Activated naive CD8-positive, alpha-beta T cell treated with anti-CD3 and anti-CD28 coated beads, Interleukin-2, amount 10 ng/mL, durations not matched to agents 7 days and 5 days (primary cell): ENCODE measurements at regions not wholly inside any gene's neighbourhood (a gene's known extent, or its start where the extent isn't known, plus 50 kb on each side); places are given as distances from the start of the nearest gene placed in this dataset.

Experiments used
- ATAC-seq: fragments of 150-1000 bp; cut with Tn5 transposase; one replicate; pipeline ENCODE4 v1.10.0; 2021; ENCODE audit warnings: low read depth, moderate library complexity
- POLR2A ChIA-PET: fragments of 350-600 bp; sonication (Branson Sonifier 250); formaldehyde crosslinking; loops from one replicate; lab custom pipeline; 2021; ENCODE audit warnings: antibody characterized with exemption; lab: Charles Lee
- DNase-seq: peaks from one replicate; pipeline ENCODE4 v3.0.0; 2021
- H3K27ac Mint-ChIP-seq: one replicate; pipeline ENCODE4 v1.8.0; 2022; ENCODE audit warnings: mild to moderate bottlenecking, mixed read lengths
- H3K27me3 Mint-ChIP-seq: one replicate; pipeline ENCODE4 v1.8.0; 2022; ENCODE audit warnings: mild to moderate bottlenecking, moderate library complexity, mixed read lengths
- H3K36me3 Mint-ChIP-seq: one replicate; pipeline ENCODE4 v1.8.0; 2021; ENCODE audit warnings: mild to moderate bottlenecking, mixed read lengths
- H3K4me1 Mint-ChIP-seq: one replicate; pipeline ENCODE4 v1.8.0; 2021; ENCODE audit warnings: mixed read lengths
- H3K4me3 Mint-ChIP-seq: one replicate; pipeline ENCODE4 v1.8.0; 2022; ENCODE audit warnings: mild to moderate bottlenecking, moderate library complexity, mixed read lengths
- H3K9me3 Mint-ChIP-seq: one replicate; pipeline ENCODE4 v1.8.0; 2021; ENCODE audit warnings: mixed read lengths

DNA sequence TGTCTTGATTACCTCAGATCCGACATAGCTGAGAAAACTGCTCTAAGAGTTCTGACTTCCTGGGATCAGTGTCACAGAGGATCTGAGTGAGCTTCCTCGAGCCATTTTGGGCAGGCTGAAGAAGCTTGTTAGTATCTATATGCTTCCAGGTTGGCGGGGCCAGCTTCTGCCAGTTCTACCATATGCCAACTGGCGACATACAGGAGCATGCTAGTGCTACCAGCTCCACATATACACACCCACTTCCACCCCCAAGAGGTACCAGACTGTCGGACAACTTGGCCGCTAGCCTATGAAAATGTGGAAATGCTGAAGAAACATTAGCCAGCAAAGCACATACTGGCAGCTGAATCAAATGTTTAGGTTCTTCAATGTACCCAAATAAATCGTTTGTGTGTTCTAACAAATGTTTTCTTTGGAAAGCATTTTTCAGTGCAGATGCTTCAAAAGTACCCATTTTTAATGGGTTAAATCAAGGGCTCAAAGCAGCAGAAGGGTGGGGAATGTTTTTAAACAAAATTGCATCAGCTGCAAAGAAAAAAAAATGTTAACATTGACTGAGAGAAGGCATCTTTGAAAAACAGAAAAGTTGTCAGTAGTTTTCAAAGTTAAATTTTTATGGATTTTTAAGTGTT lies 163.7 kb downstream of the KLF12 start:
- DNase-seq (no peak), ATAC-seq (no peak)
- no peak overlapping the region for H3K27ac Mint-ChIP-seq
- H3K9me3 Mint-ChIP-seq = peaks cover 4% of the 10 kb centered on the region
- H3K4me1 Mint-ChIP-seq = peaks cover 8% of the 10 kb centered on the region
- no peak overlapping the region for H3K4me3 Mint-ChIP-seq
- peaks cover 18% of the 10 kb centered on the region for H3K36me3 Mint-ChIP-seq
- no peaks in the 10 kb centered on the region for H3K27me3 Mint-ChIP-seq
- POLR2A ChIA-PET = no interaction called here

DNA sequence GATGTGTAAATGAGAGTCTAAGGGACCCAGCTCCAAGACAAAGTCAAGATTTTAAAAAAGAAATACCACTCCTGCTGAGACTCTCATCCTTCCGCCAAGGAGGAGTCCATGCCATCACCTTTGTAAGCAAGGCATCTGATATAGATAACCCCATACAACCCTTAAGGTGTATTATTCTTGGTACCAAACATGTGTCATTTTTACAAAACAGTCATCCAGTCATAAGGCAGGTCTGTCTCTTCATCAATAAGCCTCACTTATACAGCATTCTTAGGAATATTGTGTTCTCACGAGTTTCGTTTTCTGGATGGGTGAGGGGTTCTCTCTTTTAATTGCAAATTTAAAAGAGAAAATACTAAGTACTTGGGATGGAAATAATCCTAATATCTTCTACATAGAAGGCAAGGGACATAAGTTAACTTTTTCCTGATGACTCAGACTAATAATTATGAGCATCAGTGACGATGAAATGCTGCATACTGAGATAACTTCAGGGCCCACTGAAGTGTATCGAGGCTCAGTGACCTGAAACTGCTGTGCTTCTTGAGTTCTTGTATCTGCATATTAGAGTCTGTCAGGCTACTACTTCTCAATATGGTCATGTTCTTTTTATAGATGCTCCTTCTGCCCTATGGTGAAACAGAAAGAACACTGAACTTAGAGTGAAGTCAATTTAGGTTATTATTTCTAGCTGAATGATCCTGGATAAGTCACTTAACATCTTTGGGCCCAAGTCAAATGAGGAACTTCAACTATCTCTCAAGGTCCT lies 166.6 kb downstream of the KLF12 start:
- Mint-ChIP-seq H3K9me3 (peaks cover 1% of the 10 kb centered on the region), H3K36me3 (peaks cover 12% of the 10 kb centered on the region), H3K27me3 (no peaks in the 10 kb centered on the region), H3K4me1 (peaks cover 1% of the 10 kb centered on the region), H3K27ac (no peak overlapping the region), H3K4me3 (no peak overlapping the region)
- DNase-seq (no peak), ATAC-seq (no peak)
- POLR2A ChIA-PET = no interaction called here

DNA sequence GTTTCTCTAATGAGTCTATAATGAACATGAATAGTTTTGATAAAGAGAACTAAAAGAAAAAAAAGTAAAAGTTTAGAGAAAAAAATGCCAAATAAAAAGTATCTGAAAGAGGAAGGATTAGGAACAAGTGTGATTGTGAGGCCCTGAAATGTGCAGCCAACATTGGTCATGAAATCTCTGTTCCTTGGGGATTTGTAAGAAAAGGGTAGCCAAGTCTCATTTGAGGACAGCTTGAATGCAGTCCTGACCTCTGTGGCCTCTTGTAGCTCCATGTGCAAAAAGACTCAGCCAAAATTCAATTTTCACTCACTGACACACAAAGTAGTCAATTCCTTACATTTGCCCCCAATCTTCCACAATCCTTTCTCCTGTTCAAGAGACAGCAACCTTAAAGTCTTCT lies 167.9 kb downstream of the KLF12 start:
- Mint-ChIP-seq H3K36me3 (peaks cover 21% of the 10 kb centered on the region), H3K9me3 (peaks cover 5% of the 10 kb centered on the region), H3K4me3 (no peak overlapping the region), H3K27ac (no peak overlapping the region), H3K27me3 (no peaks in the 10 kb centered on the region), H3K4me1 (peaks cover 2% of the 10 kb centered on the region)
- no peak for ATAC-seq
- POLR2A ChIA-PET = no interaction called here
- no peak for DNase-seq

DNA sequence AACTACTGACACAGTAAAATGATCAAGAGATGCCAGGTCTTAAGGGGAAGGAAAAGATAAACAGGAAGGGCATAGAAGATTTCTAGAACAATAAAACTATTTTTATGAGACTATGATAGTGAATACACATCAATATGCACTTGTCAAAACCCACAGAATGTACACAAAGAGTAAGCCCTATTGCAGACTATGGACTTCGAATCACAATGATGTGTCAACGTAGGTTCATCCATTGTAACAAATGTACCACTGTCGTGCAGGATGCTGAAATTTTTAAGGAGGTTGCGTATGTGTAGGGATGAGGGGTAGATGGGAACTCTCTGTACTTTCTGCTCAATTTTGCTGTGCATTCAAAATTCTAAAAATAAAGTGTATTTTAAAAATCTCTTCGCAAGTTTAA lies 171.9 kb downstream of the KLF12 start:
- H3K36me3 Mint-ChIP-seq = peaks cover 22% of the 10 kb centered on the region
- peaks cover 6% of the 10 kb centered on the region for H3K4me1 Mint-ChIP-seq
- H3K4me3 Mint-ChIP-seq = no peak overlapping the region
- DNase-seq (no peak), ATAC-seq (no peak)
- no peak overlapping the region for H3K27ac Mint-ChIP-seq
- no peaks in the 10 kb centered on the region for H3K27me3 Mint-ChIP-seq
- peaks cover 7% of the 10 kb centered on the region for H3K9me3 Mint-ChIP-seq
- POLR2A ChIA-PET = no interaction called here

DNA sequence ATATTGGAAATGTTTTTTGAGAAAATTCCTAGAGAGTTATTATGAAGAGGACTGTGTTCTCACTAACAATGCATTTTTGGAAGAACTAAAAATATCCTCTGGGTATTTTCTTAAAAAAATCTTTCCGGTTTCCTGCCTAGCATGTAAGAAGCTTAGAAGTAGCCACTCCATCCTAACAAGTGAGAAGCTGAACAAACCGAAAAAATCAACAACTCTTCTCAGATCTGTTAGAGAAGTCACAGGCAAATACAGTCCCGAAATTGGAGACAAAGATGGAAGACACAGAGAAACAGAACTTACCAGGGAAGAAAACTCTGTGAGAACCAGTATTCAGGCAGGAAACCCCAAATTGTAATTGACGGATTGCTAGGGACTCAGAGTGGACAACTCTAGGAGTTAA lies 173.0 kb downstream of the KLF12 start:
- H3K4me3 Mint-ChIP-seq = no peak overlapping the region
- POLR2A ChIA-PET = no interaction called here
- H3K9me3 Mint-ChIP-seq = peaks cover 7% of the 10 kb centered on the region
- H3K4me1 Mint-ChIP-seq = peaks cover 7% of the 10 kb centered on the region
- DNase-seq (no peak), ATAC-seq (no peak)
- H3K27ac Mint-ChIP-seq = no peak overlapping the region
- H3K27me3 Mint-ChIP-seq = no peaks in the 10 kb centered on the region
- H3K36me3 Mint-ChIP-seq = peaks cover 24% of the 10 kb centered on the region

DNA sequence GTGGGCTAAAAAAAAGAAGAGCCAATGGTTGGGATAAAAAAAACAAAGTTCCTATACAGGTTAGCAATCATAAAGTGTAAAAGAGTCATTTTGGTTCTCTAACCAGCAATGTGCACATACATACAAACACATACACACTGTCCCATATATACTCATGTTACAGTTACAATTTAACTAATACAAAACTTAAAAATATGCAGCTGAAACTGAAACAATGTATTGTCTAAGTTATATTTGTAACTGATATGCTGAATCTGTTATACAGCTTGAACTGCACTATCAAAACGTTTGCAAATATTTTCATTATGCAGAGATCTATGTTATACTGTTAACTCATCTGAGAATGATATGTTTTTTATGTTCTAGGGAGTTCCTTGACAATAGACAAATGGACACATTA lies 173.7 kb downstream of the KLF12 start:
- ATAC-seq = no peak
- Mint-ChIP-seq H3K9me3 (peaks cover 7% of the 10 kb centered on the region), H3K4me1 (peaks cover 9% of the 10 kb centered on the region), H3K4me3 (no peak overlapping the region), H3K27ac (no peak overlapping the region), H3K27me3 (no peaks in the 10 kb centered on the region), H3K36me3 (peaks cover 24% of the 10 kb centered on the region)
- DNase-seq = no peak
- POLR2A ChIA-PET = no interaction called here

DNA sequence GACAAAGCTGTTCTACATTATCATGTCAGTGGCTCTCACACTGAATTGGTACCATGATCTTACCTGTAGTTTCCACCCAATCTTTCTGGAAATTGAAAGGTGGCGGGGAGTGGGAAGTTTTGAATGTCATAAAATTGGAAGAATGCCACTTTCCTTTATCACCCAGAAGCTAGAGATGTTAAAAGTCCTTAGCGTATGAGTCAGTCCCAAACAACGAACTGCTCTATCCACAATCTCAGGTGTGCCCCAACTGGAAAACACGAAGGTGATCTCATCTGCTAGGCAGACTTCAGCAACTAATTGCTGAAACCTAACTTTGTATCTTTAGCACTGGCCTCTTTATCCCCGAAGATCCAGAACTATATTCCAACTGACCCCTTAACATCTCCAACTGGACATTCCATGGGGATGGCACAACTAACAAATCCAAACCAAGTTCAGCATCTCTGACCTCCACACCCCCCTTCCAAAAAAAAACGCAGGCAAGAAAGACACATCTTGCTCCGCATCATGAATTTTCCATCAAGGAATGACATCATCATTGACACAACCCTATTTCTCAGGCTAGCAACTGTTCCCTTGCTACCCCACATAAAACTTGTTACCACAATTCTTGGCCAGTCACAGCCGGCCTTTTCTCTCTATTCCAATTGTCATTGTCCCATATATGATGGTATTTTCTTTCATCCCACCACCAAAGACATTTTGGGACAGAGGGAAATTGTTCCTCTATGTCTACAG lies 175.4 kb downstream of the KLF12 start:
- ATAC-seq (no peak), DNase-seq (no peak)
- POLR2A ChIA-PET = no interaction called here
- no peak overlapping the region for H3K27ac Mint-ChIP-seq
- H3K27me3 Mint-ChIP-seq = no peaks in the 10 kb centered on the region
- peaks cover 9% of the 10 kb centered on the region for H3K4me1 Mint-ChIP-seq
- H3K4me3 Mint-ChIP-seq = no peak overlapping the region
- H3K9me3 Mint-ChIP-seq = peaks cover 7% of the 10 kb centered on the region
- H3K36me3 Mint-ChIP-seq = peaks cover 19% of the 10 kb centered on the region

DNA sequence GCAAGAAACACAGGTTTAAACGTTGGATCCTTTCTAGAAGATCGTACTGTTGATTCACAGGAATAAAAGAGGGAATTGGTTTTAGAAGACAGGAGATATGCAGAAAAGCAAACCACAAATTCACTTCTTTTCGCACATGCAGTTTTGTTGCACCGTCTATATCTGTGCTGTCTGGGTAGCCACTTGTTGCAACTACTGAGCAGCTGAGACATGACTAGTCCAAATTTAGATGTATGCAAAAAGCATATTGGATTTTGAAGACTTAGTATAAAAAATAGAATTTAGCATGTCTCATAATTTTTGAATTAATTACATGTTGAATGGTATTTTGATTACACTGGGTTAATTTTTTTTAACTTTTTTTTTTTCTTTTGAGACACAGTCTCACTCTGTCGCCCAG lies 176.3 kb downstream of the KLF12 start:
- H3K27me3 Mint-ChIP-seq = no peaks in the 10 kb centered on the region
- POLR2A ChIA-PET = no interaction called here
- no peak for DNase-seq
- H3K4me3 Mint-ChIP-seq = no peak overlapping the region
- peaks cover 10% of the 10 kb centered on the region for H3K4me1 Mint-ChIP-seq
- peaks cover 7% of the 10 kb centered on the region for H3K9me3 Mint-ChIP-seq
- peak overlapping the region; percentile 34 for H3K27ac Mint-ChIP-seq
- no peak for ATAC-seq
- H3K36me3 Mint-ChIP-seq = peaks cover 19% of the 10 kb centered on the region

DNA sequence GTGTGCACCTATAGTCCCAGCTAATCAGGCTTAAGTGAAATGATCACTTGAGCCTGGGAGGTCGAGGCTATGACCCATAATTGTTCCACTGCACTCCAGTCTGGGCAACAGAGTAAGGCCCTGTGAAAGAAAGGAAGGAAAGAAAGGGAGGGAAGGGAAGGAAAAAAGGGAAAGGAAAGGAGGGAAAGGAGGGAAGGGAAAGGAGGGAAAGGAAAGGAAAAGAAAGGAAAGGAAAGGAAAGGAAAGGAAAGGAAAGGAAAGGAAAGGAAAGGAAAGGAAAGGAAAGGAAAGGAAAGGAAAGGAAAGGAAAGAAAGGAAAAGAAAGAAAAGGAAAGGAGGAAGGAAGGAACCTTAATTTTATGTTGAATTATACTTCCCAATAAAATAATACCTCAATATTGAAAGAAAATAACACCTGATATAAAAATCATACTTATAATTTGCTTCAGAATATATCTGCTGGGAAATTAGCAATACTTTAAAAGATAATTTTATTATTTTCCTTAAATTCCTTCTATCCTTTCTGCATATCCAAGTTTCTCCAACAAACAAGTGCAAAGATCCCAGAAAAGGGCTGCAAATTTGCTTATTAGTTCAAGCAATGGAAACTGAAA lies 177.3 kb downstream of the KLF12 start:
- Mint-ChIP-seq H3K27ac (no peak overlapping the region), H3K9me3 (peaks cover 6% of the 10 kb centered on the region), H3K27me3 (no peaks in the 10 kb centered on the region), H3K4me3 (no peak overlapping the region), H3K4me1 (peaks cover 20% of the 10 kb centered on the region), H3K36me3 (peaks cover 18% of the 10 kb centered on the region)
- ATAC-seq = no peak
- DNase-seq = no peak
- POLR2A ChIA-PET = no interaction called here

DNA sequence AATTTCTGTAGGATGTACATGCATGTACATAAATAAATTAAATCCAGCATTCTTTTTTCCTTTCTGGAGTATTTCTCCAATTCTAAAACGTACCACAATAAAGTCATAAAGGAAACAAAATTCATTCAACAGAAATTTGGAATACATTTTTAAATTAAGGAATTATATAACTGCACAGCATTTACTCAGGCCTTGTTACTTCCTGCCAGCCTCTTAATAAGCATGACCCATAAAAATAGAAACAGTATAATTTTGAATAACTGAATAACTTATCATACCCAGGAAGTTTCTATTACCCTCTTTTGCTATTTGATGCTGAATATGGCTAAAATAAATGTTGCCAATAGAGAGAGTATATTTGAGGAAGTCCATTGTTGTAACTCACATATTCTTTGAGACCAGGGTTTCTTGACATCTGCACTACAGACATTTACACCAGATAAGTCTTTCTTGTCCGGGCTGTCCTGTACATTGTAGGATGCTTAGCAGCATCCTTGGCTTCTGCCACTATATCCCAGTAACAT lies 178.2 kb downstream of the KLF12 start:
- Mint-ChIP-seq H3K4me3 (no peak overlapping the region), H3K4me1 (peaks cover 17% of the 10 kb centered on the region), H3K27ac (no peak overlapping the region), H3K36me3 (peaks cover 16% of the 10 kb centered on the region), H3K27me3 (no peaks in the 10 kb centered on the region), H3K9me3 (peaks cover 2% of the 10 kb centered on the region)
- no peak for ATAC-seq
- no peak for DNase-seq
- POLR2A ChIA-PET = no interaction called here

DNA sequence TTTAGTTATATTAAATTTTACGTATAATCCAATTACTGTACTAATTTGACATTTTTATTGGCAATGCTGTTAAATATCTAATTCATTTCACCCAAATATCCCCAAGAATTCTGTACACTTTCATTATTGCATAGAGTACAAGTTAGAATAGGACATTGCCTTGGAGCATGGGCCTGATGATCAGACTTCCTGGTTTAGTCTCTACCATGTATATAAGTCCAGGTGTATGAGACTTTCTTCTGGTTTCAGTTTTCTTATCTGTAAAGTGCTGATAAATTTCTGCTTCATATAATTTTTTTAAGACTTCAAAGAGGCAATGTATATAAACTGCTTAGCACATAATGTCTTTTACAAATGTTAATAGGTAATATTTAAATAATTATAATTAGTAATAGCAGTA lies 179.4 kb downstream of the KLF12 start:
- Mint-ChIP-seq H3K4me1 (peaks cover 19% of the 10 kb centered on the region), H3K27me3 (no peaks in the 10 kb centered on the region), H3K27ac (no peak overlapping the region), H3K4me3 (no peak overlapping the region), H3K36me3 (peaks cover 21% of the 10 kb centered on the region), H3K9me3 (peaks cover 2% of the 10 kb centered on the region)
- no peak for ATAC-seq
- no peak for DNase-seq
- POLR2A ChIA-PET = no interaction called here

DNA sequence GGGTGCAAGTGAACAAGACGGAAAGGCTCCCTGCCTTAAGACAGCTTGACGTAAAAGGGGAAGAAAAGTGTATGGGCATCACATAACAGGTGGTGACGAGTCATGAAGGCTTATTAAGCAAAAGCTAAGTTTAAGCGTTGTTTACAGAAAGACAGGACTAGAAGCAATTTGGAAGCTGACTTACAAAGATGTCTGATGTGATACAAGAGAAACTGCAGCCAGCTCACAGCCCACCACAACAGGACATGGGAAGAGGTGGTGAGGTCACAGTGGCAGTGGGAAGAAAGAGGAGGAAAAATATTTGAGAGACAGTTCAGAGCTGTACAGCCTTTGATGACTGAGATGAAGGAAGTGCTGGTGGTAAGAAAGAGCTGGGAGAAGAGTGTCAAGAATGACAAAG lies 181.6 kb downstream of the KLF12 start:
- POLR2A ChIA-PET = interaction anchor here (0.6 kb wide), 1 partner anchor 334 kb away, joined by 3 read pairs; no protein-coding TSS in a partner anchor

DNA sequence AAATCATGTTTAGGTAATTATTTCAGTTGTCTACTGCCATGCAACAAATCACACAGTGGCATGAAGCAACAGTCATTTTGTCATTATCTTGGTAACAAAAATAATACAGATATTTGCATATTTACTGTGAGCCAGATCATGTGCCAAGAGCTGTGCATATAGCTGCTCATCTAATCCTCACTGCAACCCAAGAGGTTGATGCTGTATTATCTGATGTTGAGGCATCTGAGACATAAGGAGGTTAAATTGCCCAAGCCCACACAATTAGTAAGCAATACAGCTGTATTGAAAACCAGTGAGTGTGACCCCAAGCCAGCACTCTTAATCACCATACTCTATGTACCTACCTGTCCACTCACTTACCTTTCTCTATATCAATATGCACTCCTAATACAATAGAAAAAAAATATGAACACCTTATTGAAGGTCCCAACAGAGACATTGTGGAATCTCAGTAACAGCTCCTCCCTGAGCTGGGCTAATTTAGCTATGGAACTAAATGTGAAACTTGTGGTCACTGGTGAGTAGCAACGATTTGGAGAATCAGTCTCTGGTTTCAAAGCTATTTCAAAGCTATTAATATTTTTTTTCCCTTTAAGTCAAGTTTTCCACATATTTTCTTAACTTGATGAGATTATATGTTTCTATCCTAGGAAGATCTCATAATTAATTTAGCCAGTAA lies 185.2 kb downstream of the KLF12 start:
- no peak overlapping the region for H3K27ac Mint-ChIP-seq
- POLR2A ChIA-PET = no interaction called here
- H3K4me1 Mint-ChIP-seq = peaks cover 34% of the 10 kb centered on the region
- peaks cover 24% of the 10 kb centered on the region for H3K36me3 Mint-ChIP-seq
- H3K4me3 Mint-ChIP-seq = no peak overlapping the region
- no peaks in the 10 kb centered on the region for H3K27me3 Mint-ChIP-seq
- H3K9me3 Mint-ChIP-seq = no peaks in the 10 kb centered on the region
- ATAC-seq = no peak
- DNase-seq = no peak

More for the DNA sequence above, 181.6 kb downstream of the KLF12 start:
- H3K9me3 Mint-ChIP-seq = peaks cover under 1% of the 10 kb centered on the region
- H3K4me1 Mint-ChIP-seq = peaks cover 32% of the 10 kb centered on the region
- DNase-seq = no peak
- H3K27ac Mint-ChIP-seq = no peak overlapping the region
- no peak overlapping the region for H3K4me3 Mint-ChIP-seq
- ATAC-seq = no peak
- H3K27me3 Mint-ChIP-seq = no peaks in the 10 kb centered on the region
- peaks cover 22% of the 10 kb centered on the region for H3K36me3 Mint-ChIP-seq
